ENCODE measurements at regions not wholly inside any gene's neighbourhood (a gene's known extent, or its start where the extent isn't known, plus 50 kb on each side); places are given as distances from the start of the nearest gene placed in this dataset.

GRCh38 chr18:27478459-27478858 is 293.4 kb upstream of the CHST9 start:
- TF ChIP-seq SIN3A (IDR thresholded peaks at IDR 0.05; ENCODE audit: low read depth) (no peak), CTCF (IDR thresholded peaks at IDR 0.05 in 2 of 3, conservative IDR thresholded peaks at IDR 0.05 in 1 of 3; ENCODE audit: borderline replicate concordance in 1 of 3, insufficient read depth in 1 of 3, low read depth in 2 of 3, low read length in 2 of 3) (no peak), POLR2A (IDR thresholded peaks at IDR 0.05; ENCODE audit: borderline replicate concordance, extremely low read depth, insufficient read depth, insufficient read length) (no peak), EZH2 (IDR thresholded peaks at IDR 0.05) (no peak), EGR1 (IDR thresholded peaks at IDR 0.05; ENCODE audit: low read depth) (no peak), ZNF274 (IDR thresholded peaks at IDR 0.05; ENCODE audit: low read depth, low read length) (no peak), POLR2AphosphoS5 (IDR thresholded peaks at IDR 0.05; ENCODE audit: low read depth, low read length) (no peak), YY1 (IDR thresholded peaks at IDR 0.05; ENCODE audit: extremely low read depth, insufficient replicate concordance, low read depth, low read length) (no peak), RAD21 (IDR thresholded peaks at IDR 0.05; ENCODE audit: low read depth) (no peak), EZH2phosphoT487 (IDR thresholded peaks at IDR 0.05; ENCODE audit: borderline replicate concordance) (no peak), SRF (IDR thresholded peaks at IDR 0.05; ENCODE audit: low read depth) (no peak)

Data from HCT116 (cell line).